Astrocyte (in vitro differentiated cells and primary cell): ENCODE measurements at regions not wholly inside any gene's neighbourhood (a gene's known extent, or its start where the extent isn't known, plus 50 kb on each side); places are given as distances from the start of the nearest gene placed in this dataset.

Experiments used
- DNase-seq: peaks from one replicate; pipeline ENCODE4 v3.0.0-alpha.2; 2010; ENCODE audit warnings: low read depth
- FAIRE-seq: peaks from 2 replicates; lab custom pipeline; 2011; peaks lifted over from hg19 to GRCh38; lab: Jason Lieb, UNC
- H2AFZ ChIP-seq: 2 replicates; pipeline ENCODE4 v1.6.0; 2012; ENCODE audit warnings: low read depth, low read length, inconsistent platforms
- H3K27ac ChIP-seq: 2 replicates; pipeline ENCODE4 v1.5.1; 2011; ENCODE audit warnings: low read depth, low read length, inconsistent platforms
- H3K27me3 ChIP-seq: 2 replicates; pipeline ENCODE4 v1.6.0; 2011; ENCODE audit warnings: low read length, inconsistent platforms; ENCODE audit not compliant: insufficient read depth
- H3K36me3 ChIP-seq: 2 replicates; pipeline ENCODE4 v1.5.1; 2011; ENCODE audit warnings: low read length, inconsistent platforms; ENCODE audit not compliant: insufficient read depth
- H3K4me1 ChIP-seq: 2 replicates; pipeline ENCODE4 v1.5.1; 2011; ENCODE audit warnings: low read length, inconsistent platforms; ENCODE audit not compliant: insufficient read depth
- H3K4me2 ChIP-seq: 2 replicates; pipeline ENCODE4 v1.6.0; 2012; ENCODE audit warnings: low read length, inconsistent platforms
- H3K4me3 ChIP-seq: 2 replicates; pipeline ENCODE4 v1.5.1; 2011; ENCODE audit warnings: low read depth, mild to moderate bottlenecking, low read length, inconsistent platforms; ENCODE audit not compliant: insufficient read depth
- H3K79me2 ChIP-seq: 2 replicates; pipeline ENCODE4 v1.6.0; 2012; ENCODE audit warnings: mild to moderate bottlenecking, low read length, inconsistent platforms; ENCODE audit not compliant: insufficient read depth
- H3K9ac ChIP-seq: 2 replicates; pipeline ENCODE4 v1.6.0; 2012; ENCODE audit warnings: mild to moderate bottlenecking, low read length, inconsistent platforms
- H3K9me3 ChIP-seq: 2 replicates; pipeline ENCODE4 v1.5.1; 2012; ENCODE audit warnings: low read depth, mild to moderate bottlenecking, low read length, inconsistent platforms; ENCODE audit not compliant: insufficient read depth
- H4K20me1 ChIP-seq: 2 replicates; pipeline ENCODE4 v1.6.0; 2012; ENCODE audit warnings: low read length, inconsistent platforms; ENCODE audit not compliant: insufficient read depth
- H3K27ac Mint-ChIP-seq: one replicate; pipeline ENCODE4 v1.8.0; 2021; ENCODE audit warnings: mild to moderate bottlenecking, mixed read lengths; ENCODE audit not compliant: unreplicated experiment
- H3K27me3 Mint-ChIP-seq: one replicate; pipeline ENCODE4 v1.8.0; 2021; ENCODE audit warnings: low read depth, mixed read lengths; ENCODE audit not compliant: unreplicated experiment
- H3K36me3 Mint-ChIP-seq: one replicate; pipeline ENCODE4 v1.8.0; 2021; ENCODE audit warnings: low read depth, mixed read lengths; ENCODE audit not compliant: unreplicated experiment
- H3K4me1 Mint-ChIP-seq: one replicate; pipeline ENCODE4 v1.8.0; 2021; ENCODE audit warnings: low read depth, mixed read lengths; ENCODE audit not compliant: unreplicated experiment
- H3K4me3 Mint-ChIP-seq: one replicate; pipeline ENCODE4 v1.8.0; 2021; ENCODE audit warnings: mild to moderate bottlenecking, moderate library complexity, mixed read lengths; ENCODE audit not compliant: unreplicated experiment
- H3K9me3 Mint-ChIP-seq: one replicate; pipeline ENCODE4 v1.8.0; 2021; ENCODE audit warnings: mild to moderate bottlenecking, mixed read lengths; ENCODE audit not compliant: unreplicated experiment
- CTCF ChIP-seq: IDR thresholded peaks from 2 replicates; pipeline ENCODE4 v1.5.1; 2011; ENCODE audit warnings: low read depth, mild to moderate bottlenecking, inconsistent platforms, low read length, moderate library complexity; ENCODE audit not compliant: insufficient read depth
- EZH2 ChIP-seq: IDR thresholded peaks from 2 replicates; pipeline ENCODE4 v1.6.1; 2012; ENCODE audit warnings: mild to moderate bottlenecking, low read length, inconsistent platforms; ENCODE audit not compliant: insufficient read depth

GRCh38 chr3:106326941-106327695 lies 458.3 kb upstream of the CBLB start:
- Histone ChIP-seq H3K27ac (peak overlapping the region; percentile 24), H3K27me3 (no peaks in the 10 kb centered on the region), H4K20me1 (no peaks in the 10 kb centered on the region), H3K79me2 (no peaks in the 10 kb centered on the region), H3K9me3 (peaks cover 9% of the 10 kb centered on the region), H3K4me2 (peak overlapping the region; percentile 64), H3K9ac (no peak overlapping the region), H3K4me1 (no peaks in the 10 kb centered on the region), H3K36me3 (no peaks in the 10 kb centered on the region), H3K4me3 (peak overlapping the region; percentile 15), H2AFZ (peak overlapping the region; percentile 70)
- no peaks in the 10 kb centered on the region for H3K36me3 Mint-ChIP-seq
- no peaks in the 10 kb centered on the region for H3K9me3 Mint-ChIP-seq
- no peaks in the 10 kb centered on the region for H3K27me3 Mint-ChIP-seq
- TF ChIP-seq EZH2 (no peak), CTCF (no peak)
- peak; percentile 60 for FAIRE-seq
- peak; percentile 77 for DNase-seq
- H3K4me3 Mint-ChIP-seq, result no peak overlapping the region
- peaks cover 17% of the 10 kb centered on the region for H3K4me1 Mint-ChIP-seq
- peak overlapping the region; percentile 79 for H3K27ac Mint-ChIP-seq

- H3K27ac Mint-ChIP-seq, result no peak overlapping the region
- H3K4me2 ChIP-seq, result peak overlapping the region; percentile 64
- TF ChIP-seq EZH2 (no peak), CTCF (no peak)
- H3K4me1 Mint-ChIP-seq, result peaks cover 17% of the 10 kb centered on the region
- H2AFZ ChIP-seq, result no peak overlapping the region
- H3K27me3 Mint-ChIP-seq, result no peaks in the 10 kb centered on the region
- peaks cover 9% of the 10 kb centered on the region for H3K9me3 ChIP-seq
- no peaks in the 10 kb centered on the region for H4K20me1 ChIP-seq
- no peak overlapping the region for H3K4me3 Mint-ChIP-seq
- H3K27ac ChIP-seq, result peak overlapping the region; percentile 24
- FAIRE-seq (no peak), DNase-seq (no peak)
- H3K4me3 ChIP-seq, result no peak overlapping the region
- no peaks in the 10 kb centered on the region for H3K79me2 ChIP-seq
- no peaks in the 10 kb centered on the region for H3K9me3 Mint-ChIP-seq
- H3K4me1 ChIP-seq, result no peaks in the 10 kb centered on the region
- H3K9ac ChIP-seq, result no peak overlapping the region
- H3K36me3 Mint-ChIP-seq, result no peaks in the 10 kb centered on the region
- no peaks in the 10 kb centered on the region for H3K27me3 ChIP-seq
- H3K36me3 ChIP-seq, result no peaks in the 10 kb centered on the region
Measured at GRCh38 chr3:106327696-106328025, 458.8 kb upstream of the CBLB start.

- Histone ChIP-seq H3K9ac (no peak overlapping the region), H2AFZ (no peak overlapping the region), H3K79me2 (no peaks in the 10 kb centered on the region), H3K36me3 (no peaks in the 10 kb centered on the region), H4K20me1 (no peaks in the 10 kb centered on the region), H3K4me3 (no peak overlapping the region), H3K4me1 (no peaks in the 10 kb centered on the region), H3K27me3 (no peaks in the 10 kb centered on the region), H3K9me3 (peaks cover 9% of the 10 kb centered on the region), H3K27ac (no peak overlapping the region), H3K4me2 (no peak overlapping the region)
- no peak for FAIRE-seq
- no peak overlapping the region for H3K27ac Mint-ChIP-seq
- H3K4me3 Mint-ChIP-seq, result no peak overlapping the region
- H3K27me3 Mint-ChIP-seq, result no peaks in the 10 kb centered on the region
- H3K4me1 Mint-ChIP-seq, result peaks cover 19% of the 10 kb centered on the region
- H3K9me3 Mint-ChIP-seq, result no peaks in the 10 kb centered on the region
- no peaks in the 10 kb centered on the region for H3K36me3 Mint-ChIP-seq
- DNase-seq, result no peak
- no peak for TF ChIP-seq CTCF
- no peak for TF ChIP-seq EZH2
Measured at GRCh38 chr3:106328224-106328623, 459.4 kb upstream of the CBLB start.
